Uterus (tissue), 2 donors: ENCODE measurements at regions not wholly inside any gene's neighbourhood (a gene's known extent, or its start where the extent isn't known, plus 50 kb on each side); places are given as distances from the start of the nearest gene placed in this dataset.

Experiments used
- POLR2A ChIP-seq, 2 donors: fragments of 450-650 bp; IDR thresholded peaks; one replicate each; pipeline ENCODE4 v1.6.1; 2016; ENCODE audit warnings: antibody characterized with exemption in 2 of 2, mild to moderate bottlenecking in 1 of 2, moderate library complexity in 1 of 2
- TF ChIP-seq, protein P1 (sequence below), 4 experiments: fragments of 200-600 bp in 2 of 4; fragments of 450-650 bp in 2 of 4; sonication (generic) in 2 of 4; IDR thresholded peaks; one replicate each; pipeline ENCODE4 v1.5.1; 2016 to 2019; ENCODE audit warnings: antibody characterized with exemption in 4 of 4, mild to moderate bottlenecking in 2 of 4, moderate library complexity in 1 of 4

DNA sequence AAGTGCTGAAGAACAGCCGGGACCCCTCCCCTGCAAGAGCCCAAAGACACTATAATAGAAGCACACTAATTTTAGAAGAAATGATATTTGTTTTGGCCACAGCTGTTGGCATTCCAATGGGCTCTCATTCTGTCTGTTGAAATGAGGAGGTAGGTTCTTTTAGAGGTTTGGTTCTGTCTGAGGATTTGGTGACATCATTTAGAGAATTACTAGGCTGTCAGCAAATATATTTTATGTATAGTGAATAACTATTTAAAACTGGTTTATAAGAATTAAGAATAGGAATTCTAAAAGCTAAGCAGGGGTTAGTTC lies 200.7 kb upstream of the SLC38A2 start:
- TF ChIP-seq, protein P1, sequence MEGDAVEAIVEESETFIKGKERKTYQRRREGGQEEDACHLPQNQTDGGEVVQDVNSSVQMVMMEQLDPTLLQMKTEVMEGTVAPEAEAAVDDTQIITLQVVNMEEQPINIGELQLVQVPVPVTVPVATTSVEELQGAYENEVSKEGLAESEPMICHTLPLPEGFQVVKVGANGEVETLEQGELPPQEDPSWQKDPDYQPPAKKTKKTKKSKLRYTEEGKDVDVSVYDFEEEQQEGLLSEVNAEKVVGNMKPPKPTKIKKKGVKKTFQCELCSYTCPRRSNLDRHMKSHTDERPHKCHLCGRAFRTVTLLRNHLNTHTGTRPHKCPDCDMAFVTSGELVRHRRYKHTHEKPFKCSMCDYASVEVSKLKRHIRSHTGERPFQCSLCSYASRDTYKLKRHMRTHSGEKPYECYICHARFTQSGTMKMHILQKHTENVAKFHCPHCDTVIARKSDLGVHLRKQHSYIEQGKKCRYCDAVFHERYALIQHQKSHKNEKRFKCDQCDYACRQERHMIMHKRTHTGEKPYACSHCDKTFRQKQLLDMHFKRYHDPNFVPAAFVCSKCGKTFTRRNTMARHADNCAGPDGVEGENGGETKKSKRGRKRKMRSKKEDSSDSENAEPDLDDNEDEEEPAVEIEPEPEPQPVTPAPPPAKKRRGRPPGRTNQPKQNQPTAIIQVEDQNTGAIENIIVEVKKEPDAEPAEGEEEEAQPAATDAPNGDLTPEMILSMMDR (IDR thresholded peaks at IDR 0.05): no peak
- no peak for TF ChIP-seq POLR2A (IDR thresholded peaks at IDR 0.05)
